ENCODE measurements at regions not wholly inside any gene's neighbourhood (a gene's known extent, or its start where the extent isn't known, plus 50 kb on each side); places are given as distances from the start of the nearest gene placed in this dataset.

DNA sequence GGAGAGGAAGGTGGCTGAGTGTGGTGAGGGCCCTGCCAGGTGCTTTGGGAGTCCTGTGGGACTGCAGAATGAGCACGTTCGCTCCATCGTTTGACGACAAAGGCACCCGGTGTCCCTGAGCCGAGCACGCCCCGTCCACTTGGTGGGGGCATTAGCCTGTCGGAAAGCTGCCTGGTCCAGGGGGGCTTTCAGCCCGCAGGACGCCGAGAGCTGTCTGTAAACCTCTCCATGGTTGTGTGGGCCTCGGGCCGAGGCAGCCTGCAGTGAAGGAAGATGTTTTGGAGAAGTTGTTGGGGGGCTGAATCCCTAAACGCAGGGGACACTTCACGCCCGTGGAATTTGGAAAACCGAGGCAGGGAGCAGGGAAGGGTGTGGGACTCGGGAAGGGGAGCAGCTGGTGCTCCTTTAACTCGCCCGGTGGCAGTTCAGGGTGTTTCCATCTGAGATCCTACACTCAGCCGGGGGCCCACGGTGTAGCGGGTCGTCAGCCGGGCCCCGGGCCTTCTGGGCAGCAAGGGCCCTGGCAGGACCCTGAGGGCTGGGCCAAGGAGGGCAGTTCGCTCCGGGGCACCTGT is 53.8 kb downstream of the MRPL36 start:
- TF ChIP-seq EZH2 (IDR thresholded peaks at IDR 0.05; ENCODE audit: insufficient read depth, poor library complexity, severe bottlenecking) (no peak), EZH2phosphoT487 (IDR thresholded peaks at IDR 0.05; ENCODE audit: insufficient read depth, low read depth) (no peak)

All from GM23248 (cell line).